A673 (cell line): ENCODE measurements at regions not wholly inside any gene's neighbourhood (a gene's known extent, or its start where the extent isn't known, plus 50 kb on each side); places are given as distances from the start of the nearest gene placed in this dataset.

Source experiments
- BruUV-seq: library from RNA; stranded (reverse); fragments of 400-500 nt; replicated peaks from 2 replicates; lab custom pipeline; 2021; lab: Mats Ljungman, UMichigan
- CTCF ChIA-PET: fragments of 300-600 bp; sonication (Branson Sonifier 250); formaldehyde crosslinking; loops from one replicate; lab custom pipeline; 2022; ENCODE audit warnings: antibody characterized with exemption; lab: Charles Lee
- POLR2A ChIA-PET: fragments of 300-600 bp; sonication (Branson Sonifier 250); formaldehyde crosslinking; loops from one replicate; lab custom pipeline; 2022; ENCODE audit warnings: antibody characterized with exemption; ENCODE audit not compliant: low non-redundant PET; lab: Charles Lee
- DNase-seq: peaks from one replicate; pipeline ENCODE4 v3.0.0-alpha.2; 2015; ENCODE audit warnings: low spot score
- H3K27ac ChIP-seq: fragments of 200-600 bp; sonication (generic); 2 replicates; pipeline ENCODE4 v1.5.1; 2016; ENCODE audit warnings: mixed run types, low read depth, mild to moderate bottlenecking, mixed read lengths, antibody characterized with exemption, low read length; ENCODE audit not compliant: poor library complexity, severe bottlenecking
- H3K27me3 ChIP-seq: fragments of 200-600 bp; sonication (generic); replicated peaks from 2 replicates; pipeline ENCODE4 v1.6.1; 2017; ENCODE audit warnings: mixed run types, low read depth, mild to moderate bottlenecking, mixed read lengths, antibody characterized with exemption, low read length; ENCODE audit not compliant: insufficient read depth, poor library complexity
- H3K36me3 ChIP-seq: fragments of 200-600 bp; sonication (generic); 2 replicates; pipeline ENCODE4 v1.6.1; 2016; ENCODE audit warnings: mixed run types, mild to moderate bottlenecking, mixed read lengths, antibody characterized with exemption, low read length; ENCODE audit not compliant: insufficient read depth, poor library complexity, severe bottlenecking
- H3K4me1 ChIP-seq: fragments of 200-600 bp; sonication (generic); 2 replicates; pipeline ENCODE4 v1.6.1; 2017; ENCODE audit warnings: mixed run types, mild to moderate bottlenecking, mixed read lengths, antibody characterized with exemption, low read length; ENCODE audit not compliant: insufficient read depth, poor library complexity, severe bottlenecking
- H3K4me3 ChIP-seq: fragments of 200-600 bp; sonication (generic); 2 replicates; pipeline ENCODE4 v1.5.1; 2016; ENCODE audit warnings: low read depth, mixed run types, mild to moderate bottlenecking, mixed read lengths, low read length; ENCODE audit not compliant: poor library complexity, severe bottlenecking
- H3K9me3 ChIP-seq: fragments of 200-600 bp; sonication (generic); 2 replicates; pipeline ENCODE4 v1.6.1; 2016; ENCODE audit warnings: mixed run types, low read depth, mild to moderate bottlenecking, mixed read lengths, antibody characterized with exemption, low read length; ENCODE audit not compliant: poor library complexity, severe bottlenecking
- CTCF ChIP-seq: fragments of 300-800, 200-600 bp; sonication (generic); conservative IDR thresholded peaks from 2 replicates; pipeline ENCODE4 v1.5.1; 2017; ENCODE audit warnings: low read depth, mild to moderate bottlenecking, antibody characterized with exemption, low read length, moderate library complexity, mixed read lengths
- EZH2 ChIP-seq: fragments of 200-600 bp; sonication (generic); IDR thresholded peaks from 2 replicates; pipeline ENCODE4 v1.6.1; 2017; ENCODE audit warnings: borderline replicate concordance, low read depth, mild to moderate bottlenecking, mixed read lengths, antibody characterized with exemption, low read length; ENCODE audit not compliant: poor library complexity, severe bottlenecking
- intact Hi-C: fragments of 100-400 bp; cut with micrococcal nuclease; formaldehyde crosslinking; loops from one replicate; pipeline ENCODE4 v1.10.0; 2022; ENCODE audit not compliant: unreplicated experiment

- no peak for DNase-seq
- Histone ChIP-seq H3K27ac (no peak overlapping the region), H3K36me3 (no peaks in the 10 kb centered on the region), H3K27me3 (no peaks in the 10 kb centered on the region), H3K4me1 (no peaks in the 10 kb centered on the region), H3K9me3 (no peaks in the 10 kb centered on the region), H3K4me3 (no peak overlapping the region)
- ChIA-PET POLR2A (no interaction called here), CTCF (no interaction called here)
- TF ChIP-seq EZH2: no peak
- TF ChIP-seq CTCF: no peak
- no TSS peak for BruUV-seq
- intact Hi-C loops: no loop called here
These were observed 85.0 kb downstream of the RPL27A start for GRCh38 chr11:8767466-8768142.

- intact Hi-C loops: no loop called here
- POLR2A ChIA-PET: no interaction called here
- H3K9me3 ChIP-seq: no peaks in the 10 kb centered on the region
- no peak overlapping the region for H3K4me3 ChIP-seq
- H3K27ac ChIP-seq: no peak overlapping the region
- no TSS peak for BruUV-seq
- CTCF ChIA-PET: no interaction called here
- H3K27me3 ChIP-seq: no peaks in the 10 kb centered on the region
- TF ChIP-seq CTCF (no peak), EZH2 (no peak)
- no peaks in the 10 kb centered on the region for H3K36me3 ChIP-seq
- no peaks in the 10 kb centered on the region for H3K4me1 ChIP-seq
- no peak for DNase-seq
These were observed 86.2 kb downstream of the RPL27A start for GRCh38 chr11:8768625-8769333.

GRCh38 chr11:8772571-8773519 lies 90.3 kb downstream of the RPL27A start:
- DNase-seq: no peak
- CTCF ChIA-PET: no interaction called here
- POLR2A ChIA-PET: no interaction called here
- no TSS peak for BruUV-seq
- Histone ChIP-seq H3K4me1 (no peaks in the 10 kb centered on the region), H3K27ac (no peak overlapping the region), H3K4me3 (no peak overlapping the region), H3K27me3 (no peaks in the 10 kb centered on the region), H3K36me3 (no peaks in the 10 kb centered on the region), H3K9me3 (no peaks in the 10 kb centered on the region)
- TF ChIP-seq EZH2 (no peak), CTCF (no peak)
- intact Hi-C loops: no loop called here
